ENCODE measurements at regions not wholly inside any gene's neighbourhood (a gene's known extent, or its start where the extent isn't known, plus 50 kb on each side); places are given as distances from the start of the nearest gene placed in this dataset.

DNA sequence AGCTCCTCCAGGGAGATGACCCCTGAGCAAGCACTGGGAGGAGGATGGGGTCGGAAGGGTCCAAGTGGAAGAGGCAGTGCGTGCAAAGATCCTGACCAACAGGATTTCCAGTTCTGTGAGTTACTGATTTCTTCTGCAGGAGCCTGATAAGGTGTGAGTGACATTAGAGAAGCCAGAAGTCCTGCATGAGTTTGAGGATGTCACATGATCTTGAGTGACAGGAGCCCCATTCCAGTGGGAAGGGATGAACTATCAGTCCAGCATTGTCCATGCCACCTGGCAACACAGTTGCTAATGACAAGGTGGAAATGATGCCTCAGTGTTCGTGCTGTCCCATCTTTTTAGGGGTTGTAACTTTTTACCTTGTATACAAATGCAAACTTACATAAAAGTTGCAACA is 285.1 kb upstream of the HDAC4 start:
- TF ChIP-seq, protein P1, sequence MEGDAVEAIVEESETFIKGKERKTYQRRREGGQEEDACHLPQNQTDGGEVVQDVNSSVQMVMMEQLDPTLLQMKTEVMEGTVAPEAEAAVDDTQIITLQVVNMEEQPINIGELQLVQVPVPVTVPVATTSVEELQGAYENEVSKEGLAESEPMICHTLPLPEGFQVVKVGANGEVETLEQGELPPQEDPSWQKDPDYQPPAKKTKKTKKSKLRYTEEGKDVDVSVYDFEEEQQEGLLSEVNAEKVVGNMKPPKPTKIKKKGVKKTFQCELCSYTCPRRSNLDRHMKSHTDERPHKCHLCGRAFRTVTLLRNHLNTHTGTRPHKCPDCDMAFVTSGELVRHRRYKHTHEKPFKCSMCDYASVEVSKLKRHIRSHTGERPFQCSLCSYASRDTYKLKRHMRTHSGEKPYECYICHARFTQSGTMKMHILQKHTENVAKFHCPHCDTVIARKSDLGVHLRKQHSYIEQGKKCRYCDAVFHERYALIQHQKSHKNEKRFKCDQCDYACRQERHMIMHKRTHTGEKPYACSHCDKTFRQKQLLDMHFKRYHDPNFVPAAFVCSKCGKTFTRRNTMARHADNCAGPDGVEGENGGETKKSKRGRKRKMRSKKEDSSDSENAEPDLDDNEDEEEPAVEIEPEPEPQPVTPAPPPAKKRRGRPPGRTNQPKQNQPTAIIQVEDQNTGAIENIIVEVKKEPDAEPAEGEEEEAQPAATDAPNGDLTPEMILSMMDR (IDR thresholded peaks at IDR 0.05; ENCODE audit: insufficient read depth, low read length): no peak
- no peak for TF ChIP-seq POLR2AphosphoS5 (IDR thresholded peaks at IDR 0.05; ENCODE audit: low read depth)
- TF ChIP-seq, protein P2, sequence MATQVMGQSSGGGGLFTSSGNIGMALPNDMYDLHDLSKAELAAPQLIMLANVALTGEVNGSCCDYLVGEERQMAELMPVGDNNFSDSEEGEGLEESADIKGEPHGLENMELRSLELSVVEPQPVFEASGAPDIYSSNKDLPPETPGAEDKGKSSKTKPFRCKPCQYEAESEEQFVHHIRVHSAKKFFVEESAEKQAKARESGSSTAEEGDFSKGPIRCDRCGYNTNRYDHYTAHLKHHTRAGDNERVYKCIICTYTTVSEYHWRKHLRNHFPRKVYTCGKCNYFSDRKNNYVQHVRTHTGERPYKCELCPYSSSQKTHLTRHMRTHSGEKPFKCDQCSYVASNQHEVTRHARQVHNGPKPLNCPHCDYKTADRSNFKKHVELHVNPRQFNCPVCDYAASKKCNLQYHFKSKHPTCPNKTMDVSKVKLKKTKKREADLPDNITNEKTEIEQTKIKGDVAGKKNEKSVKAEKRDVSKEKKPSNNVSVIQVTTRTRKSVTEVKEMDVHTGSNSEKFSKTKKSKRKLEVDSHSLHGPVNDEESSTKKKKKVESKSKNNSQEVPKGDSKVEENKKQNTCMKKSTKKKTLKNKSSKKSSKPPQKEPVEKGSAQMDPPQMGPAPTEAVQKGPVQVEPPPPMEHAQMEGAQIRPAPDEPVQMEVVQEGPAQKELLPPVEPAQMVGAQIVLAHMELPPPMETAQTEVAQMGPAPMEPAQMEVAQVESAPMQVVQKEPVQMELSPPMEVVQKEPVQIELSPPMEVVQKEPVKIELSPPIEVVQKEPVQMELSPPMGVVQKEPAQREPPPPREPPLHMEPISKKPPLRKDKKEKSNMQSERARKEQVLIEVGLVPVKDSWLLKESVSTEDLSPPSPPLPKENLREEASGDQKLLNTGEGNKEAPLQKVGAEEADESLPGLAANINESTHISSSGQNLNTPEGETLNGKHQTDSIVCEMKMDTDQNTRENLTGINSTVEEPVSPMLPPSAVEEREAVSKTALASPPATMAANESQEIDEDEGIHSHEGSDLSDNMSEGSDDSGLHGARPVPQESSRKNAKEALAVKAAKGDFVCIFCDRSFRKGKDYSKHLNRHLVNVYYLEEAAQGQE (IDR thresholded peaks at IDR 0.05; ENCODE audit: insufficient replicate concordance, low read depth): no peak
- no peak for TF ChIP-seq SPI1 (IDR thresholded peaks at IDR 0.05; ENCODE audit: borderline replicate concordance, low read depth)
